Panc1 (cell line): ENCODE measurements at regions not wholly inside any gene's neighbourhood (a gene's known extent, or its start where the extent isn't known, plus 50 kb on each side); places are given as distances from the start of the nearest gene placed in this dataset.

ENCODE experiments used
- ATAC-seq: fragments of 200-7000 bp; cut with Tn5 transposase; 2 replicates; pipeline ENCODE4 v1.9.1; 2020; ENCODE audit warnings: mild to moderate bottlenecking, moderate library complexity
- BruUV-seq: library from RNA; stranded (reverse); fragments of 400-500 nt; replicated peaks from 2 replicates; lab custom pipeline; 2021; lab: Mats Ljungman, UMichigan
- CTCF ChIA-PET: fragments of 300-600 bp; sonication (Branson Sonifier 250); formaldehyde crosslinking; loops from one replicate; lab custom pipeline; 2022; ENCODE audit warnings: antibody characterized with exemption; lab: Charles Lee
- POLR2A ChIA-PET: fragments of 300-600 bp; sonication (Branson Sonifier 250); formaldehyde crosslinking; loops from one replicate; lab custom pipeline; 2022; ENCODE audit warnings: antibody characterized with exemption; lab: Charles Lee
- DNase-seq: peaks from one replicate; pipeline ENCODE4 v3.0.0-alpha.2; 2010; ENCODE audit warnings: low read depth, low spot score
- H3K27ac ChIP-seq: 2 replicates; pipeline ENCODE4 v1.5.1; 2011; ENCODE audit warnings: mild to moderate bottlenecking, low read length, inconsistent platforms
- H3K27me3 ChIP-seq: fragments of 200-500 bp; sonication (Bioruptor generic); 2 replicates; pipeline ENCODE4 v1.6.0; 2014; ENCODE audit warnings: low read length, inconsistent platforms; ENCODE audit not compliant: control insufficient read depth, insufficient read depth
- H3K36me3 ChIP-seq: fragments of 200-500 bp; sonication (Bioruptor generic); 2 replicates; pipeline ENCODE4 v1.5.1; 2014; ENCODE audit warnings: inconsistent platforms, mild to moderate bottlenecking, low read length, moderate library complexity; ENCODE audit not compliant: control insufficient read depth, insufficient read depth
- H3K4me1 ChIP-seq: 2 replicates; pipeline ENCODE4 v1.5.1; 2011; ENCODE audit warnings: inconsistent platforms, mild to moderate bottlenecking, low read length, moderate library complexity; ENCODE audit not compliant: control insufficient read depth, insufficient read depth
- H3K4me3 ChIP-seq, 2 experiments: 2 replicates each; pipeline ENCODE4 v1.5.1; 2011 to 2012; ENCODE audit warnings: low read depth in 2 of 2, low read length in 2 of 2, mild to moderate bottlenecking in 2 of 2, inconsistent platforms in 1 of 2, moderate library complexity in 1 of 2
- H3K9me3 ChIP-seq: fragments of 200-500 bp; sonication (Bioruptor generic); 2 replicates; pipeline ENCODE4 v1.5.1; 2014; ENCODE audit warnings: low read depth, mild to moderate bottlenecking, inconsistent platforms, low read length, moderate library complexity; ENCODE audit not compliant: control insufficient read depth, insufficient read depth
- CTCF ChIP-seq: fragments of 450-650 bp; IDR thresholded peaks from 2 replicates; pipeline ENCODE4 v1.5.1; 2017; ENCODE audit warnings: mild to moderate bottlenecking
- POLR2AphosphoS5 ChIP-seq: IDR thresholded peaks from 2 replicates; pipeline ENCODE4 v1.6.1; 2012; ENCODE audit warnings: mild to moderate bottlenecking, low read depth, low read length, moderate library complexity
- REST ChIP-seq, 2 experiments: IDR thresholded peaks; 2 replicates each; pipeline ENCODE4 v1.6.1; 2011 to 2012; ENCODE audit warnings: low read depth in 2 of 2, control low read depth in 1 of 2, low read length in 1 of 2, mild to moderate bottlenecking in 1 of 2, moderate library complexity in 1 of 2; ENCODE audit not compliant: insufficient read depth in 1 of 2
- SIN3A ChIP-seq: IDR thresholded peaks from 2 replicates; pipeline ENCODE4 v1.6.1; 2012; ENCODE audit warnings: low read depth, mild to moderate bottlenecking, low read length, moderate library complexity, borderline replicate concordance; ENCODE audit not compliant: insufficient read depth
- TCF7L2 ChIP-seq: IDR thresholded peaks from 2 replicates; pipeline ENCODE4 v1.6.1; 2011; ENCODE audit warnings: mild to moderate bottlenecking, low read depth, low read length, inconsistent platforms
- in situ Hi-C: cut with HindIII; loops from 2 replicates; pipeline ENCODE4 v1.10.0; 2016; ENCODE audit warnings: low sequenced_read_pairs, low pct_unique_long_range_greater_than_20kb
- intact Hi-C: fragments of 100-400 bp; cut with micrococcal nuclease; formaldehyde crosslinking; loops from one replicate; pipeline ENCODE4 v1.10.0; 2022; ENCODE audit not compliant: unreplicated experiment

- H3K27ac ChIP-seq = no peak overlapping the region
- DNase-seq = no peak
- no peak for ATAC-seq
- H3K9me3 ChIP-seq = no peaks in the 10 kb centered on the region
- in situ Hi-C loops = no loop called here
- H3K27me3 ChIP-seq = peaks cover 11% of the 10 kb centered on the region
- H3K4me1 ChIP-seq = no peaks in the 10 kb centered on the region
- intact Hi-C loops = no loop called here
- ChIA-PET POLR2A (no interaction called here), CTCF (no interaction called here)
- TF ChIP-seq CTCF (no peak), REST (IDR thresholded peaks at IDR 0.05; ENCODE audit: insufficient read depth in 1 of 2, low read depth in 2 of 2, low read length in 1 of 2) (no peak), SIN3A (no peak), TCF7L2 (no peak), POLR2AphosphoS5 (no peak)
- no TSS peak for BruUV-seq
- no peak overlapping the region for H3K4me3 ChIP-seq
- no peaks in the 10 kb centered on the region for H3K36me3 ChIP-seq
Measured at GRCh38 chr5:39505363-39505762, 80.6 kb upstream of the DAB2 start.

- ChIA-PET CTCF (interaction anchor here (0.5 kb wide), 1 partner anchor 86 kb away, joined by 3 read pairs; no protein-coding TSS in a partner anchor), POLR2A (no interaction called here)
- no peaks in the 10 kb centered on the region for H3K4me1 ChIP-seq
Measured at GRCh38 chr5:39503155-39503554, 78.4 kb upstream of the DAB2 start.

GRCh38 chr5:39502704-39503103 lies 77.9 kb upstream of the DAB2 start:
- TF ChIP-seq CTCF (no peak), POLR2AphosphoS5 (no peak), REST (IDR thresholded peaks at IDR 0.05; ENCODE audit: insufficient read depth in 1 of 2, low read depth in 2 of 2, low read length in 1 of 2) (no peak), SIN3A (no peak), TCF7L2 (no peak)
- Histone ChIP-seq H3K4me1 (no peaks in the 10 kb centered on the region), H3K4me3 (no peak overlapping the region), H3K27me3 (peaks cover 4% of the 10 kb centered on the region), H3K27ac (no peak overlapping the region), H3K9me3 (no peaks in the 10 kb centered on the region), H3K36me3 (no peaks in the 10 kb centered on the region)
- ATAC-seq (no peak), DNase-seq (no peak)
- ChIA-PET POLR2A (no interaction called here), CTCF (interaction anchor here (0.5 kb wide), 1 partner anchor 87 kb away, joined by 3 read pairs; no protein-coding TSS in a partner anchor)
- intact Hi-C loops = no loop called here
- in situ Hi-C loops = no loop called here
- BruUV-seq = no TSS peak

More at GRCh38 chr5:39503155-39503554, 78.4 kb upstream of the DAB2 start:
- TF ChIP-seq TCF7L2 = no peak
- DNase-seq (no peak), ATAC-seq (no peak)
- no TSS peak for BruUV-seq
- intact Hi-C loops (no loop called here), in situ Hi-C loops (no loop called here)
- Histone ChIP-seq H3K4me3 (no peak overlapping the region), H3K9me3 (no peaks in the 10 kb centered on the region), H3K27me3 (peaks cover 6% of the 10 kb centered on the region), H3K36me3 (no peaks in the 10 kb centered on the region), H3K27ac (no peak overlapping the region)
